ENCODE measurements at regions not wholly inside any gene's neighbourhood (a gene's known extent, or its start where the extent isn't known, plus 50 kb on each side); places are given as distances from the start of the nearest gene placed in this dataset.

DNA sequence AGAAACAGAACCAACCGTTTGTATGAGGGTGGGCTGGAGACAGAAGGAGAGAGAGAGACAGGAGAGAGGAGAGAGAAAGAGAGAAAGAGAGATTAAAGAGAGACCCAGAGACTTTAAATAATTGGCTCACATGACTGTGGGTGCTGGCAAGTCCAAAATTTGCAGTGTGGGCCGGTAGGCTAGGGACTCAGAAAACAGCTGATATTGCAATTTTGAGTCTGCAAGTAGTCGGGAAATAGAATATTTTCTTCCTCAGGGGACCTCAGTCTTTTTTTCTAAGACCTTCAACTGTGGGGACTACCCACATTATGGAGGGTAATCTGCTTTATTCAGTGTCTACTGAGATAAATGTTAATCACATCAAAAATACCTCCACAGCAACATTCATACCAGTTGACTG lies 1439.0 kb downstream of the CDH11 start:
- POLR2A ChIA-PET (ENCODE audit: partially characterized antibody): no interaction called here
- intact Hi-C loops (cut with micrococcal nuclease): no loop called here
- Mint-ChIP-seq H3K36me3 (peaks cover 0 to 2% of the 10 kb centered on the region in 2 donors), H3K27me3 (no peaks in the 10 kb centered on the region), H3K9me3 (peaks cover 2 to 46% (median 22%) of the 10 kb centered on the region in 8 donors), H3K27ac (no peak overlapping the region), H3K4me3 (no peak overlapping the region), H3K4me1 (no peaks in the 10 kb centered on the region)
- no peak overlapping the region for H3K4me3 ChIP-seq (ENCODE audit: low read length in 2 of 2)
- no peak overlapping the region for H3K27ac ChIP-seq (ENCODE audit: low read depth, low read length)
- H3K4me1 ChIP-seq (ENCODE audit: insufficient read depth, low read length): no peaks in the 10 kb centered on the region
- H3K36me3 ChIP-seq (ENCODE audit: insufficient read depth, low read length): no peaks in the 10 kb centered on the region
- no peaks in the 10 kb centered on the region for H3K9me3 ChIP-seq (ENCODE audit: control insufficient read depth in 1 of 2, low read length in 2 of 2)
- DNase-seq: no peak
- CTCF ChIA-PET (ENCODE audit: partially characterized antibody): no interaction called here
- no peaks in the 10 kb centered on the region for H3K27me3 ChIP-seq (ENCODE audit: insufficient read depth, low read length)

- Histone ChIP-seq H3K9me3 (ENCODE audit: control insufficient read depth in 1 of 2, low read length in 2 of 2) (peaks cover 0 to 7% of the 10 kb centered on the region in 2 donors), H3K36me3 (ENCODE audit: insufficient read depth, low read length) (no peaks in the 10 kb centered on the region), H3K27me3 (ENCODE audit: insufficient read depth, low read length) (no peaks in the 10 kb centered on the region), H3K27ac (ENCODE audit: low read depth, low read length) (no peak overlapping the region), H3K4me1 (ENCODE audit: insufficient read depth, low read length) (no peaks in the 10 kb centered on the region), H3K4me3 (ENCODE audit: low read length in 2 of 2) (no peak overlapping the region)
- Mint-ChIP-seq H3K4me1 (no peaks in the 10 kb centered on the region), H3K27me3 (no peaks in the 10 kb centered on the region), H3K9me3 (peaks cover 8 to 44% (median 17%) of the 10 kb centered on the region in 8 donors), H3K4me3 (no peak overlapping the region), H3K27ac (no peak overlapping the region), H3K36me3 (no peaks in the 10 kb centered on the region)
- CTCF ChIA-PET (ENCODE audit: partially characterized antibody): no interaction called here
- no peak for DNase-seq
- intact Hi-C loops (cut with micrococcal nuclease): no loop called here
- POLR2A ChIA-PET (ENCODE audit: partially characterized antibody): no interaction called here
Measured at GRCh38 chr16:63672493-63672892, 1449.4 kb downstream of the CDH11 start.

GRCh38 chr16:63663155-63663554 lies 1458.7 kb downstream of the CDH11 start:
- no peak overlapping the region for H3K4me3 Mint-ChIP-seq
- H3K4me3 ChIP-seq (ENCODE audit: low read length in 2 of 2): no peak overlapping the region
- peaks cover 4 to 42% (median 17%) of the 10 kb centered on the region in 8 donors for H3K9me3 Mint-ChIP-seq
- no peaks in the 10 kb centered on the region for H3K4me1 ChIP-seq (ENCODE audit: insufficient read depth, low read length)
- intact Hi-C loops (cut with micrococcal nuclease): no loop called here
- peaks cover 0 to 4% of the 10 kb centered on the region in 2 donors for H3K9me3 ChIP-seq (ENCODE audit: control insufficient read depth in 1 of 2, low read length in 2 of 2)
- peaks cover 0 to 2% (median 0%) of the 10 kb centered on the region in 4 donors for H3K4me1 Mint-ChIP-seq
- no peak overlapping the region for H3K27ac ChIP-seq (ENCODE audit: low read depth, low read length)
- no peaks in the 10 kb centered on the region for H3K36me3 ChIP-seq (ENCODE audit: insufficient read depth, low read length)
- no peak for DNase-seq
- CTCF ChIA-PET (ENCODE audit: partially characterized antibody): no interaction called here
- H3K27me3 Mint-ChIP-seq: no peaks in the 10 kb centered on the region
- H3K36me3 Mint-ChIP-seq: no peaks in the 10 kb centered on the region
- no peaks in the 10 kb centered on the region for H3K27me3 ChIP-seq (ENCODE audit: insufficient read depth, low read length)
- POLR2A ChIA-PET (ENCODE audit: partially characterized antibody): no interaction called here
- H3K27ac Mint-ChIP-seq: no peak overlapping the region

GRCh38 chr16:63655846-63656245 lies 1466.0 kb downstream of the CDH11 start:
- Histone ChIP-seq H3K27me3 (ENCODE audit: insufficient read depth, low read length) (no peaks in the 10 kb centered on the region), H3K27ac (ENCODE audit: low read depth, low read length) (no peak overlapping the region), H3K4me1 (ENCODE audit: insufficient read depth, low read length) (no peaks in the 10 kb centered on the region), H3K4me3 (ENCODE audit: low read length in 2 of 2) (no peak overlapping the region), H3K36me3 (ENCODE audit: insufficient read depth, low read length) (no peaks in the 10 kb centered on the region), H3K9me3 (ENCODE audit: control insufficient read depth in 1 of 2, low read length in 2 of 2) (no peaks in the 10 kb centered on the region)
- no peak overlapping the region for H3K4me3 Mint-ChIP-seq
- no peaks in the 10 kb centered on the region for H3K36me3 Mint-ChIP-seq
- ChIA-PET POLR2A (ENCODE audit: partially characterized antibody) (no interaction called here), CTCF (ENCODE audit: partially characterized antibody) (no interaction called here)
- intact Hi-C loops (cut with micrococcal nuclease): no loop called here
- H3K4me1 Mint-ChIP-seq: no peaks in the 10 kb centered on the region
- DNase-seq: no peak
- H3K9me3 Mint-ChIP-seq: peaks cover 0 to 26% (median 13%) of the 10 kb centered on the region in 8 donors
- no peak overlapping the region for H3K27ac Mint-ChIP-seq
- H3K27me3 Mint-ChIP-seq: no peaks in the 10 kb centered on the region

DNA sequence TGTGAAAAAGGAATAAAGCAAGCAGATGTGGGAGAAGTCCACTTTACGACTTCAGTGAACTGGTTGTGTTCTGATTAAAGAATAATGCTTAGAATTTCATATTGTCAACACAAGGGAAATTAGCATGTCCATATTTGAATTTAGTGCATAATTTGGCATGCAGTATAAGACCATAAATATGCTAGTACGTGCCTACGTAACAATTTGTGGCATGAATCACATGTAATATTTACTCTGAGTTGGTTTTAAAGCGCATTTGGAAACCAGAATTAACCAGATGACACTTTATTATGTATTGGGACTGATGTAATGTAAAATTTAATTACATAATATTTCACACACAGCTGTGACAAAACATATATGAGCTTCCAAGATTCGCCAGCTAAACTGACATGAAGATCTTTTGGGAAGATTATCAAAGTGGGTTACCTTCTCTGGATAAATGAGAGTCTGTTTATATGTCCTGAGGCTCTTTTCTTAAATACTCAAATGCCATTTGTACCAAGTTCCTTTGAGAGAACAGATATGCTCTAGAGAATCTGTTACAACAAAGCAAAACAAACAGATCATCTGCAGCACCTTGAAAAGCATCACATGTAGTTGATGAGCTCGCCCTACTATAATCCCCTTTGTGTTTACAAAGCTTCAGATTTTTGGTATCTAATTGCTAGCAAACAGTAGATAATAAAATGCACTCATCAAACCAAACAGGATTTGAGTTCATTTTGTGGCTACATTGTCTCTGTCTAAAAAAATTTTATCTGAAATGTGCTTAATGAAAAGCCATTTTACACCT lies 1468.6 kb downstream of the CDH11 start:
- POLR2A ChIA-PET (ENCODE audit: partially characterized antibody): no interaction called here
- no peaks in the 10 kb centered on the region for H3K9me3 ChIP-seq (ENCODE audit: control insufficient read depth in 1 of 2, low read length in 2 of 2)
- Mint-ChIP-seq H3K4me1 (no peaks in the 10 kb centered on the region), H3K4me3 (no peak overlapping the region), H3K9me3 (peaks cover 0 to 24% (median 12%) of the 10 kb centered on the region in 8 donors), H3K36me3 (no peaks in the 10 kb centered on the region), H3K27ac (no peak overlapping the region), H3K27me3 (no peaks in the 10 kb centered on the region)
- H3K27me3 ChIP-seq (ENCODE audit: insufficient read depth, low read length): no peaks in the 10 kb centered on the region
- H3K4me1 ChIP-seq (ENCODE audit: insufficient read depth, low read length): no peaks in the 10 kb centered on the region
- no peak for DNase-seq
- intact Hi-C loops (cut with micrococcal nuclease): no loop called here
- CTCF ChIA-PET (ENCODE audit: partially characterized antibody): no interaction called here
- H3K27ac ChIP-seq (ENCODE audit: low read depth, low read length): no peak overlapping the region
- H3K4me3 ChIP-seq (ENCODE audit: low read length in 2 of 2): no peak overlapping the region
- no peaks in the 10 kb centered on the region for H3K36me3 ChIP-seq (ENCODE audit: insufficient read depth, low read length)

DNA sequence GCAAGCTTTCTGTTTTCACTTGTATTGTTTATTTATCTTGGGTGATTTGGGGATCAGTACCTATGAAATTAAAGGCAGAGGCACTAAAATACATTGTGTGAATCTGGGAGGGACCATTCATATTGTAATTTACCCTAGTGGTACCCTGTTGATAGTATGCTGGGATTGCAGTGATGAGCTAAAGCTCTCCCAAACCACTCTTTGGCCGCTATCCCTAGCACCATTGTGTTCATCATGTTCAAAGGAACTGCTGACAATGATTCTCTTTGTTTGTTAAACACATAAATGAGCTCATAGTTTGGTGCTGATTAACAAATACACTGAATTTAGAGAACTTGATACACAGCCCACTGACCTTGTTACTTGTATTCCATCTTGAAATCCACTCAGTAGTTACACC lies 1469.8 kb downstream of the CDH11 start:
- H3K36me3 Mint-ChIP-seq: no peaks in the 10 kb centered on the region
- intact Hi-C loops (cut with micrococcal nuclease): no loop called here
- no peaks in the 10 kb centered on the region for H3K4me1 ChIP-seq (ENCODE audit: insufficient read depth, low read length)
- CTCF ChIA-PET (ENCODE audit: partially characterized antibody): no interaction called here
- POLR2A ChIA-PET (ENCODE audit: partially characterized antibody): no interaction called here
- no peaks in the 10 kb centered on the region for H3K27me3 Mint-ChIP-seq
- H3K27ac ChIP-seq (ENCODE audit: low read depth, low read length): no peak overlapping the region
- H3K27ac Mint-ChIP-seq: no peak overlapping the region
- no peak overlapping the region for H3K4me3 Mint-ChIP-seq
- H3K4me1 Mint-ChIP-seq: no peaks in the 10 kb centered on the region
- no peaks in the 10 kb centered on the region for H3K27me3 ChIP-seq (ENCODE audit: insufficient read depth, low read length)
- H3K9me3 Mint-ChIP-seq: peaks cover 4 to 30% (median 15%) of the 10 kb centered on the region in 8 donors
- no peak overlapping the region for H3K4me3 ChIP-seq (ENCODE audit: low read length in 2 of 2)
- no peak for DNase-seq
- H3K9me3 ChIP-seq (ENCODE audit: control insufficient read depth in 1 of 2, low read length in 2 of 2): no peaks in the 10 kb centered on the region
- no peaks in the 10 kb centered on the region for H3K36me3 ChIP-seq (ENCODE audit: insufficient read depth, low read length)

DNA sequence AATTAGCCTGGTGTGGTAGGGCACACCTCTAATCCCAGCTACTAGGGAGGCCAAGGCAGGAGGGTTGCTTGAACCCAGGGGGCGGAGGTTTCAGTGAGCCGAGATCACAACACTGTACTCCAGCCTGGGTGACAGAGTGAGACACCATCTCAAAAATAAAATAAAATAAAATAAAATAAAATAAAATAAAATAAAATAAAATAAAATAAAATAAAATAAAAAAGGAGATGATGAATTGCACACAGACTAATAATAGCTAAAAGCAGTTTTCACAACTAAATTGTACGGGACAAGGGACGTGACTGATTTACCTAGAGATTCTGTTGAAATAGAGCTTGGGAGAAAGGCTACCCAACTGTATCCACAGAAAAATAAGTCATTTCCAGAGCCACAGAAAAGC lies 1471.3 kb downstream of the CDH11 start:
- intact Hi-C loops (cut with micrococcal nuclease): no loop called here
- no peak overlapping the region for H3K27ac Mint-ChIP-seq
- H3K36me3 ChIP-seq (ENCODE audit: insufficient read depth, low read length): no peaks in the 10 kb centered on the region
- no peak overlapping the region for H3K27ac ChIP-seq (ENCODE audit: low read depth, low read length)
- ChIA-PET CTCF (ENCODE audit: partially characterized antibody) (no interaction called here), POLR2A (ENCODE audit: partially characterized antibody) (no interaction called here)
- H3K4me1 Mint-ChIP-seq: no peaks in the 10 kb centered on the region
- DNase-seq: no peak
- H3K4me3 ChIP-seq (ENCODE audit: low read length in 2 of 2): no peak overlapping the region
- no peak overlapping the region for H3K4me3 Mint-ChIP-seq
- H3K9me3 Mint-ChIP-seq: peaks cover 4 to 34% (median 17%) of the 10 kb centered on the region in 8 donors
- H3K36me3 Mint-ChIP-seq: no peaks in the 10 kb centered on the region
- no peaks in the 10 kb centered on the region for H3K9me3 ChIP-seq (ENCODE audit: control insufficient read depth in 1 of 2, low read length in 2 of 2)
- no peaks in the 10 kb centered on the region for H3K27me3 Mint-ChIP-seq
- no peaks in the 10 kb centered on the region for H3K4me1 ChIP-seq (ENCODE audit: insufficient read depth, low read length)
- no peaks in the 10 kb centered on the region for H3K27me3 ChIP-seq (ENCODE audit: insufficient read depth, low read length)
